GM18870 (cell line): ENCODE measurements at regions not wholly inside any gene's neighbourhood (a gene's known extent, or its start where the extent isn't known, plus 50 kb on each side); places are given as distances from the start of the nearest gene placed in this dataset.
"Not testable (repeated sequence)": the region's sequence is repeated elsewhere in the genome, so short reads cannot be mapped to it uniquely, and the experiment has no call there.

Experiments
- ATAC-seq: cut with Tn5 transposase; IDR thresholded peaks from one replicate; pipeline ENCODE4 v1.9.1; 2021; ENCODE audit warnings: moderate library complexity; ENCODE audit not compliant: unreplicated experiment

DNA sequence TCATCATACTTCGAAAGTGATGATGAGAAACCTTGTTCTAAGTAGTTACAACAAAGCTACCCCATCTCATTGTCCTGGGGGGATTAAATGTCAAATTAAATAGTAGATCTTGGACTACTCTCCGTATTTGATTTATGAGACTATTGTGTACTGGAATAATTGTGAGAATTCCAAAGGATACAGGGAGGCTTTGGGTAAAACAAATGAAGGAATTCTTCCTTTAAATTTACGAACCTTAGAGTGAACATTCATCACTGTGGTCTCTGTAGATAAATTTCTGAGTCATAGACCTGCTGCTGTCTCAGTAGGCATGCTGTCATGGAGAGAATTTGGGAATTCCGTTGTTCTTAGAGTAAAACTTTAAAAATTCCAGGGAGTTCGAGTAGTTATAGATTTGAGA is 836.2 kb downstream of the DNAH5 start:
- ATAC-seq: no peak

GRCh38 chr5:13107537-13107936 is 837.0 kb downstream of the DNAH5 start:
- no peak for ATAC-seq

GRCh38 chr5:13081116-13081515 is 863.4 kb downstream of the DNAH5 start:
- no peak for ATAC-seq

GRCh38 chr5:13072936-13073335 is 871.6 kb downstream of the DNAH5 start:
- ATAC-seq: not testable (repeated sequence)

GRCh38 chr5:13063088-13063487 is 881.4 kb downstream of the DNAH5 start:
- ATAC-seq: no peak

DNA sequence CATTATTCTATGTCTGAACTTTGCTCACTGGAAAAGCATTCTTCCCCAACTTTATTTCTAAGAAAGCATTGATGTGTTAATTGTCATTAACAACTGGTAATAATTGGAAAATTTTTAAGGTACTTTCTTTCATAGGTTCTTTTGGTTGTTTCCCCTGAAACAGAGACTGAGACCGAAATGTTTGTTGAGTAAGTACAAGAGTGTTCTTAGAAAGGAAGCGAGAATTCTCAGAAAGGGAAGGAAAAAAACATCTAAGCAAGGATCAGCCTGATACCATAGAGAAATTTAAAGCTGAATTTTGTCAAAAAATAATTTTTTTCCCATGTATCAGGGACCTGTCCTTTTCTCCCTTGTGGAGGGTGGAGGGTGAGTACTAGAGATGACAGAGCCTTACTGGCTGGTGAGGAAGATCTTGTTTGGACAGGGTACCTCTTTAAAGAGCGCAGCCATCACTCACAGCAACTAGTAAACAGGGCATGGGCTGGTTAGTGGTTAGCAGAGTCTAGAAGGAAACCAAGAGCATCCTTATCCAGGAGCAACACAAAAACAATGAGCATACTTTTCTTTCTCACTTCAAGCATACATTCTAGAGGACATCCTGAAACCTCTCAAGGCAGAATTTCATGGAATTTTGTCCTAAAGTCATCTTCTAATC is 898.5 kb downstream of the DNAH5 start:
- ATAC-seq: no peak

GRCh38 chr5:13034061-13034460 is 910.4 kb downstream of the DNAH5 start:
- ATAC-seq: no peak

DNA sequence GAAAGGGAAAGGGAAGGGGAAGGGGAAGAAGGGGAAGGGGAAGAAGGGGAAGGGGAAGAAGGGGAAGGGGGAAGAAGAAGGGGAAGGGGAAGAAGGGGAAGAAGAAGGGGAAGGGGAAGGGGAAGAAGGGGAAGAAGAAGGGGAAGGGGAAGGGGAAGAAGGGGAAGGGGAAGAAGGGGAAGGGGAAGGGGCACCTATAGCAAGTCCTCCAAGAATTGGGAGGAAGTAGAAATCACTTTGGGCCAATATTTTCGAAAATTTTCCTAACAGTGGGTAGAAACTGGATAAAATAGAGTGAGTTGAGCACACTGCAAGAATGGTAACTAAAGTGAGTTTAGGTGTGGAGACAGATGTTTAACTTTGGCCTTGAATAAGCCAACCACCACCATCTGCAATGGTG is 915.3 kb downstream of the DNAH5 start:
- ATAC-seq: no peak

DNA sequence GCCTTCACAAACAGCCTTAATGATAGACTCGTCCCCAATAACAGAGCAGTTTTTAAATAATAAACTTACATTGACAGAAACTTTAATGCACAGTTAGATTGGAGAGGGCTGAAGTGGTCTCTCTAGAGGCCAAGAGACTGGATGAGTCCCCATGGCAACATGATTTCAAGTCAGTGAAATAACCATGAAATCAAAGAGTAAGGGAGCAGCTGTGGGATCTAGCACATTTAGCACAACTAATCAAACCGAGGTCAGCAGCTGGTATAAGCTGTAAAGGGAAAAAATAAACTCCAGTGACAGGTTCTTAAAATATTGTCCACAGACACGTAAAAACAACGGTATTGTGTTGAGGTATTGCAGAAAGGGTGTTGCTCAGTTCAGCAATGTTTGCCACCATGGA is 916.6 kb downstream of the DNAH5 start:
- ATAC-seq: no peak

DNA sequence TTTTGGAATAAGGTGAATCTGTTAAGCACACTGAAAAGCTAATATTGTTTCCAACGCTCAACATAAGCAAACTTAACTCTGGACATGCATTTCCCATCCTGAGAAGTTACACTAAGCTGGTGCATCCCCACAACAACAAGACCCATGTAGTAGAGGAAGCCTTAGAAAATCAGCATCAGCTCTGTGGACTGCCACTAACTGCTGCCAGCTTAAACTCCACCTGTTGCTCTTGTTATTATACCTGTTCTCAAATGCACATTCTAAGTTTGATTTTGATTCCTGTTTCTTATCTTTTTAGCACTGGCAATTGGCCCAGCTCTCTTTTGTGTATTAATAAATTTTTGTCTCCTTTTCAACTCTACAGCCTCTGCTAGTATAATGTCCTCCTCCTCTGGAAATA is 924.8 kb downstream of the DNAH5 start:
- ATAC-seq: no peak

DNA sequence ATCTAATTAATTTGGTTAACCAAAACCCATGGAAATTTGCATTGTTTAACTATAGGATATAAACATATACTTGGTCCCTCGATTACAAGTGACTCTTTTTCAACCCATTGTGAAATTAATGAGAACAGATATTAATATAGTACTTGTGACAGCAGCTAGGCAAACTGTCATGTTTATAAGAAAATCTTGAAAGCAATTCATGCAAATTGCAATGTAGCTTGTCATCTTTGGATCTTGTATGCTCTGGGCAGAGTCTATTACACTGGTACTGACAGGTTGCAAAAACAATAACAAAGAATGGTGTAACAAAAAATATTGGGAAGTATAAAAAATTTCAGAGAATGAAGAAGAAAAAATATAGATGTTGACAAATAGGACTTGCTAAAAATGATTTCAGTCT is 941.0 kb downstream of the DNAH5 start:
- ATAC-seq: no peak

- no peak for ATAC-seq
Observed at GRCh38 chr5:12999667-13000066, 944.8 kb downstream of the DNAH5 start.

GRCh38 chr5:12985142-12985541 is 959.3 kb downstream of the DNAH5 start:
- no peak for ATAC-seq

DNA sequence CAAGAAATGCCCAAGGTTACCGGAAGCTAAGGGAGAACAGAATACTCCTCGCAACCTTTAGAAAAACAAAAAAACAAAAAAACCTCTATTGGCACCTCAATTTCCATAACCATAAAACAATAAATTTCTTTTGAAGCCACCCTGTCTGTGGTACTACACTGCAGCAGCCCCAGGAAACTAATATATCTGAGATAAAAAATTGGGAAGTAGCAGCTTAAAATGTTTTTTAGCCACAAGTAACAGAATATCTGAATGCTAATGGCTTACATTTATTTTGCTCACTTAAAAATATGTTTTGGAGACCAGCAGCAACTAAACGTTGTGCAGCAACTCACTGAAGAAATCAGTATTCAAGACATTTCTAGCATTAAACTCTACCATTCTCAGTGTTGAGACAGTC is 969.6 kb downstream of the DNAH5 start:
- no peak for ATAC-seq

- no peak for ATAC-seq
Observed at GRCh38 chr5:12965804-12966203, 978.7 kb downstream of the DNAH5 start.

DNA sequence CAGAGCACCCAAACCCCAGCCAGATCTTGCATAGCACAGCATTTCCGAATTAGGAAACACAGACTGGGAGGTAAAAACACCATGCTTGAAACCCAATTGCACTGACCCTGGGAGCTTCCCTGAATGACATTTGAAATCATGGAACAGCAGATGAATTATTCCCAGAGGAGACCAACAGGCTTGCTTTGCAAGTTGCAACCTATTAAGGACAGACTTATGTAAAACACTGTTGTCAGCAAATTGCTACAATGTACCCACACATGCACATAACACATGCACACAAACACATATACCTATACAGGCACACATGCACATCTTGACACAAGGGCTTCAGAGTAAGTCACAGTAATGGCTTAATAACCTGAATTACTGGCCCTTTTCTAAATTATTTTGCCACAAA is 984.8 kb downstream of the DNAH5 start:
- ATAC-seq: no peak

DNA sequence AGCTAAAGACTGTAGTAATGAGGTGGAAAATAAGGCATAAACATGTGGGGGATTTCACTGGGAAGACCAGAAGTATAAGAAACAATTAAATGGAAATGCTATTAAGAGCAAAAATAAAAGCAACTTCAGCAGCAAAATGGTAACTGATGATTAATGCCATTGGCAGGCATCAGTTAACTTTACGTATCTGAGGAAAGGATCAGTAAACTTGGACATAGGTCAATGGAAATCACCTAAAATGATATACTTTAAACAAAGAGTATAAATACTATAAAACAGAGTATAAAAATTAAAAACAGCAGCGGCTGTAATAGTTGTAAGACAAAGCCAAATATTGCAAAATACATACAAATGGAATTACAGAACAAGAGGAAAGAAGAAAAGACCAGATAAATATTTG is 992.1 kb downstream of the DNAH5 start:
- ATAC-seq: no peak

DNA sequence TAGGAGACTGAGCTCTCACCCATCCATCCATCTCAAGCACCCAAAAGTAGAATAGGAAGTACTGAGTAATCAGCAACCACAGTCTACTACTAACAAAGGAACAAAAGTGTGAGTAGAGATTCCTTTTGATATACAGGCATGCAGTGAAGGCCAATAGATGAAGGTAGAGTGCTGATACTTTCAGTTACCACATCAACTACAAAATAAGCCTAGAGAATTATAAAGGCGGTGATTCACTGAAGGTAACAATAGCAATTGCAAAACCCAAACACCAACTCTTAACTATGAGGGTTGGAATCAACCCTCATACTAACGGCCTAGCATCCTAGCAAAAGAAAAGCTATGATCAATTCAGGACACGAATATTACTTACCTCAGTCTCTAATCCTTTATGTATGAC is 992.6 kb downstream of the DNAH5 start:
- no peak for ATAC-seq

GRCh38 chr5:12947379-12947778 is 997.1 kb downstream of the DNAH5 start:
- ATAC-seq: no peak

DNA sequence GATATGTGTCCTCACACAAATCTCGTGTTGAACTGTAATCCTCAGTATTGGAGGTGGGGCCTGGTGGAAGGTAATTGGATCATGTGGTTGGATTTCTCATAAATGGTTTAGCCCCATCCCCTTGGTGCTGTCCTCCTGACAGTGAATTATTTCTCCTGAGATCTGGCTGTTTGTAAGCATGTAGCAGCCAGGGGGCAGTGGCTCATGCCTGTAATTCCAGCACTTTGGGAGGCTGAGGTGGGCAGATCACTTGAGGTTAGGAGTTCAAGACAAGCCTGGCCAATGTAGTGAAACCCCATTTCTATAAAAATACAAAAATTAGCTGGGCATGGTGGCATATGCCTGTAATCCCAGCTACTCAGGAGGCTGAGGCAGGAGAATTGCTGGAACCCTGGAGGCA is 999.0 kb downstream of the DNAH5 start:
- ATAC-seq: not testable (repeated sequence)

DNA sequence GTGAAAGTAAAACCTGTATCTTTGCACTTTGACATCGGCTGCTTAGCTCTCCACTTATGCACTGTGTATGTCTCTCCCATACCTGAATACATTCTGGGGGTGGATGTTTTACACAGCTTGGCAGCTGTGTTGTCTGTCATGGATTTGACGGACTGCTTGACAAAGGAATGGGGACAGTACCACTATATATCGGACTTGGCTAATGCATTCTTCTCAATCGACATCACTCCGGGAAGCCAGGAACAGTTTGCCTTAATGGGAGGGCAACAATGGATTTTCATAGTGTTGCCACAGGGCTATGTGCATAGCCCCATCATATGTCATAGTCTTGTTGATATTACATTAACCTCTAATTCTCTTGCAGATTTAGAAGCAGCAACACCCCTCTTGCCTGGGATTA is 1008.3 kb downstream of the DNAH5 start:
- ATAC-seq: no peak

DNA sequence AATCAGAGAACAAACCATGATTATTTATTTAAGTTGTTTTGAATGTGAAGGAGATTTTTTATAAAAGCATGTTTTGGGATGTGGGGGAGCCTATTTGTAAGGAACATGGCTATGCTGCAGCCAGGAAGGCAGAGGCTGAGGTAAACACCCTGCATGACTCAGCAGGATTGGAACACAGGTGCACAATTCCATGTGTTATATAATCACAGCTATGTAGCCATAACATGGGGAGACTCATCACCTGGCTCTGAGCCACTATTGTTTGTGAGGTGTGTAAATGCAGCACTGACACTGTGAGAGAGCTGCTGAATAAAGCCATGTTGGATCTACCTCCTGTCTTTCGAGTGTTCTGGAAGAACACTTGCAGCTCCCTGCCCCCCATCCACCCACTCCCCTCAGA is 1009.8 kb downstream of the DNAH5 start:
- no peak for ATAC-seq

DNA sequence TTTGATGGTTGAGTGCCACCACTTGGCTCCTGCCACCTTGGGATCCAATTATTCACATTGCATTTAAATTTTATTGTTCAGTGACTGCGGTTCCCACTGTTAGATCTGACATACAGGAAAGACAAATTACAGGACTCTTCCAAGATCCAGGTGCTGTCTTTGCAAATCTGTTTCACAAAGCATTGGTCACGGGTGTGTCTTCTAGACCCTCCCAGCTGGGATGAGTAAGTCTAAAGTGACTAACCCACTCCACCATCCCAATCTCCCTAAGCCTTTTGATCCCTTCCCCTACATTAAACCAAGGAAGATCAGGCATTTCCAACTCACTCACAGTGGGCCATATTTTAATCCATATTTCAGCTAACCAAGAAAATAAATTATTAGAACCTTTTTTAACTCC is 1016.3 kb upstream of the CTNND2 start:
- ATAC-seq: no peak

GRCh38 chr5:12911156-12911555 is 1006.9 kb upstream of the CTNND2 start:
- no peak for ATAC-seq
